Activated CD4-positive, alpha-beta T cell treated with anti-CD3 and anti-CD28 coated beads, Interleukin-2, amount 50 U/mL, for 4 hours (primary cell): ENCODE measurements at regions not wholly inside any gene's neighbourhood (a gene's known extent, or its start where the extent isn't known, plus 50 kb on each side); places are given as distances from the start of the nearest gene placed in this dataset.

ENCODE experiments used
- DNase-seq, 2 experiments: peaks; one replicate each; pipeline ENCODE4 v3.0.0-alpha.2; 2020

DNA sequence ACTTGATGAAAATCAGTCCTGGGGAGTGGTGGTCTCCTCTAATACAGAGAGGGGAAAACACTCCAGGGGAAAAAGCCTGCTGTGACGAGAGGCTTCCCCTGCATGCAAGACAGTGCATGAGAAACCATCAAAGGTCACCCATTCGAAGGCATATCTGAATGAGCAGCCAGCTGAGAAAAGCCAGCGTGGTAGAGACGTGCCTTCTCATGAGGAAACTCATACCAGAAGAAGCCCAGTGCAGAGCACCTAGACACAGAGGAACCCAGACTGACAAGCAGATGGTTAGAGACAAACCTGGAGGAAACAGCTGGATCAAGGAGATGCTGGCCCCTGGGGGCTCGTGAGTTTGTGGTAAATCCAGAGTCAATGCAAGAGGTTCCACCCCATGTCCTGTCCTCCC, 534.8 kb downstream of the BRD1 start:
- no peak for DNase-seq

DNA sequence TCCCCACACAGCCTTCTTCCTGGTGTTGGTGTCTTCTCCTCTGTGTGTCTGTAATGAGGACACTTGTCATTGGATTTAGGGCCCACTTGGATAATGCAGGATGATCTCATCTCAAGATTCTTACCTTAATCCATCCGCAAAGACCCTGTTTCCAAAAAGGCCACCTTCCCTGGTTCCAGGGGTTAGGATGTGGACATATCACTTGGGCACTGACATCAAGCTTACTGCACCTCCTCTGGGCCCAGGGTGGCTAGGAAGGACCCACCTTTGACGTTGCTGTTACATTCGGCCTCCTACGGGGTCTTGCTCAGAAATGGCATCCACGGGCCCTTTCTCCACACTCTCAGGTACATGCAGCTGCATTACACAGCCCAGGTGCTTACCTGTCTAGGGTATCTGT, 535.9 kb downstream of the BRD1 start:
- DNase-seq: no peak

DNA sequence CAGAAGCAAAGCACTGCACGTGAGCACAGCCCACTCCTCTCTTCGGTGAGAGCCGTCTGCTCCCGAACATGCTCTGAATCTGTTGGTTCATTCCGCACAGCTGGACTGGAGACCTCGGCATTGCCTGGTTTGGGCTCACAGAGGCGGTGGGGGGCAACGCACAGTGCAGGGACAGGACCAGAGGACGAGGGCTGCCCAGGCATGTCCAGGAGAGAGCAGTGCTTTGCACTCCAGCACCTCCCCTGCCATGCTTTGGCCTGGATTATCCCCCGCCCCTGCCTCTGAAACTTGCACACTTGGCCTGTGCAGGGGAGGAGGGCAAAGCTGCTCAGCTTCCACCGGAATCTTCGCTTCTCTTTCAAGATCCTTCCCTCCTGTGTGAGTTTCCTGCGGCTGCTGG, 536.5 kb downstream of the BRD1 start:
- no peak for DNase-seq

DNA sequence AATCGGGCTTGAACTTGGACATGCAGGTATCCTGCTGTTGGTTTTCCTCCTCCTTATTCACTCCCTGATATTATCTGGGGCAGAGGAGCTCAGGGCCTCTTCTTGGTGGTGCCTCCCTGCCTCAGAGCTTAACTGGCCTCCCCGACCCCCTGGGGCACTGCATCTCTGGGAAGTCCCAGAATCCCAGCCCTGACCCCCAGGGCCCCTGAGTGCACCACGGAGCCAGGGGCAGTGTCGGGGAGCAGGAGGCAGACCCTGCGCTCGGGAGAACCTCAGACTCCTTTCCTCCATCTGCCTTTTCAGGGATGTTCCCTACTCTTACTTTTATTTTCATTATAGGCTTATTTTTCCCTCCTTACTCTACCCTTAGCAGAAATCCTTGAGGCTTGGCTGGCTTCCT, 537.0 kb downstream of the BRD1 start:
- DNase-seq: no peak

DNA sequence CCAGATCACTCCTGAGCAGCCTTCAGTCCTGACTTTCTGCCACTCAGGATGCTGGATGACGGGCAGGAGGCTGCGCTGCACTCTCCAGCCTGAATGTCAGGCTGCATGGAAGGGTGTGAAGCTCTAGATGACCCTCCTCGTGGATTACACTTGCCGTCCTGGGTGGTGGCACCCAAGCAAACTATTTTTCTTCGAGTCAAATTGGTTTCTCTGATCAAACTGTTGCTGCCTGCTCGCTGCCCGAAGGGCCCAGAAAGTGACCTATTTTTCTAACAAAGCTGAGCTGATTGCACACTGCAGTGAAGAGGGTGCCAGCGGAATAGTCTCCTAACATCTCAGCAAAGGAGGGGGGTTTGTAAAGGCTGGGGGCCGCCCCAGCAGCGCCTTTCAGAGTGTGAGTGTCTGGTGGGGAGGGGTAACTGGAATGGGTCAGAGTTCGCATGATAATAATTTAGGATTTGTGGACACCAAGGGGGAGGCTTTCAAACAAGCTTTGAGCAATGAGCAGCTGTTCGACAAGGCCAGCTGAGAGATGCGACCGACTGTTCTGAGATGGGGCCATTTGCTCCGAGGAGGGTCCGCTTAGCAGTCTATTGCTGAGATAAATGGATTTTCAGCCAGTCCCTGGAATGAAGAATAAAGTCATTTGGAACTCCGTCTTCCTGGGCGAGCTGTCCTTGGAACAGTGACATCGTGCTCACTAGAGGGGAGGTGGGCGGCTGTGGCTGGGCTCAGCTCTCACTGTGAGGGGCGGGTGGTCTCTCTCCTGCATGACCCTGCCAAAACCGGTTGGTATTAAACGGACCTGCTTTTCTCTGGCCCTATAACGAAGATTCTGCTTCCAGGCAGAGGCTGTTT, 537.6 kb downstream of the BRD1 start:
- no peak for DNase-seq

DNA sequence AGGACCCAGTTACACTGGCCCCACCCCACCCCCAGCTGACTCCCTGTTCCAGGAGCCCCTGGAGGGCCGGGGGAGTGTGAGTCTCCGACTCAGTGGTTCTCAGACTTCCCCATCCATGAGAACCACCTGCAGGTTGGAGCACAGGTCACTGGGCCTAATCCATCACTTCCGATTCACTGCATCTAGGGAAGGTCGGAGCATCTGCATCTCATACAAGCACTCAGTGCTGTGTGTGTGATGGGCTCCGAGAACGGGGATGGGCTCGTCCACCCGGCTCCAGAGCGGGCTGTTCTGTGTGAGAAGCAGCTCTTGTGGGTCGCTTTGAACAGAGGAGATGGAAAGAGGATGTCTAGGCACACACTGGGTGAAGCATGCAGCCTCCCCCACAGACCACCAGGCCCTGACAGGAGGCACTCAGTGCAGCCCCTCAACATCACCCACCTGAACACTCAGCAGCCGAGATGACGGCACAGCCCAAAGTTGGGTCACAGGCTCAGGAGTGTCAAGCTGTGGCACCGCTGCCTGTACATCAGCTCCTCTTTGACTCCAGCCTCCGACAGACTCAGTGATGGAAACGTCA, 541.4 kb downstream of the BRD1 start:
- DNase-seq: no peak

DNA sequence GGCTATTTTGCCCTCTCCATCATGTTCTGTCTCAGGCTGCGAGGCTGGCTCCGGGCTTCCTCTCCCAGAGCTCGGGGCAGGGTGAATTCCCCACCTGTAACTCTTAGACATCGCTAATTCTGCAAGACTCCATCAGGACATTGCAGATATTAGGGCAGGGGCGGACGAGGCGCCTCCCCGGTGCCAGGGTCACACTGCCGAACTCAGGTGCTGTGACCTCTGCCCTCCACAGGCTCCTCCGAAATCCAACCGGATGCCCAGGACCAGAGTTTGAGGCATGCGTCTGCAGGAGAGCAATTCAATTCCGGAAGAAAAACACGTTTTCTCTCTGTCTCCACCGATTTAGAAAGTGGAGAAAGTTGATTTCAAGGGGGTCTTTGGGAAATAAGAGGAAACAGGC, 542.7 kb downstream of the BRD1 start:
- no peak for DNase-seq

DNA sequence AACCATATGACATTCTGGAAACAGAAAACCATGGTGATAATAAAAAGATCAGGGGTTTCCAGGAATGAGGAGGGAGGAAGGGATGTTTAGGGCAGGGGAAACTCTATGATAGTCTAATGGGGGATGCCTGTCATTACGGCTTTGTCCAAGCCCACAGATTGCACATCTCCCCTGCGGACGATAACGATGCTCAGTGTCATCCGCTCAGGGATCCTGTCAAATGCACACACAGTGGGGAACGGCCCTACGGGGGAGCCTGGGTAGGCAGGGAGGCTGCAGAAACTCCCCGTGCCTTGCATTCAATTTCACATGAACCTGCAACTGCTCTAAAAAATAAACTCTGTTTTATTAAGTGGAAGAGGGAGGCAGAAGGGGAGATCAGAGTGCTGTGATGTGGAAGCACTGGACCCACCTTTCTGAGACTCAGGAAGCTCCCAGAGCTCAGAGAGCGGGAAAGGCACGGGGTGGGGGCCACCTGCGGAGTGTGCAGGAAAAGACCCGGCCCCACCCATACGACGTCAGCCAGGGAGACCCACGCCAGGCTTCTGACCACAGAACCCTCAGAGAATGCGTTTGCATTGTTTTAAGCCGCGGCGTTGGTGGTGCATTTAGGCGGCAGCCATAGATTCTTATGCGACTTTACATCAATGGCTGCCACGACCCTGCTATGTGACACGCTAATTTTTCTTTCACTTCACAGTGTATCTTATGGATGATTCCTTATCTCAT, 543.5 kb downstream of the BRD1 start:
- DNase-seq: no peak

DNA sequence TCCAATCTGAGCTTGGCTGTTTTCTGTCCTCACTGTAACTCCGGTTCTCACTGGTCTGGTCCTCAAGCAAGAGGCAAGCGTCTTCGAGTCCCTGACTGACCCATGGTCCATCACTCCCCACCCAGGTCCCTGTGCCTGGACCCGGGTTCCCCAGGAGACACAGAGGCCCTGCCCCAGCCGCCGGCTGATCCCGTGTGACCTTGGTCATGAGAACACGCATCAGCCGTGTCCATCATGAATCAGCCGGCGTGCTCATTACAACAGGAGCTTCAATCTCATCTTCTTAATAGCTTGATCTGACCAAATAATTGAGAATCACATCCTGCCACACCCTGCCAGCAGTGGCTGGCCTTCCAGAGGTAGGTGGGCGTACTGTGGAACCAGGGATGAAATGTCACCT, 545.1 kb downstream of the BRD1 start:
- no peak for DNase-seq

DNA sequence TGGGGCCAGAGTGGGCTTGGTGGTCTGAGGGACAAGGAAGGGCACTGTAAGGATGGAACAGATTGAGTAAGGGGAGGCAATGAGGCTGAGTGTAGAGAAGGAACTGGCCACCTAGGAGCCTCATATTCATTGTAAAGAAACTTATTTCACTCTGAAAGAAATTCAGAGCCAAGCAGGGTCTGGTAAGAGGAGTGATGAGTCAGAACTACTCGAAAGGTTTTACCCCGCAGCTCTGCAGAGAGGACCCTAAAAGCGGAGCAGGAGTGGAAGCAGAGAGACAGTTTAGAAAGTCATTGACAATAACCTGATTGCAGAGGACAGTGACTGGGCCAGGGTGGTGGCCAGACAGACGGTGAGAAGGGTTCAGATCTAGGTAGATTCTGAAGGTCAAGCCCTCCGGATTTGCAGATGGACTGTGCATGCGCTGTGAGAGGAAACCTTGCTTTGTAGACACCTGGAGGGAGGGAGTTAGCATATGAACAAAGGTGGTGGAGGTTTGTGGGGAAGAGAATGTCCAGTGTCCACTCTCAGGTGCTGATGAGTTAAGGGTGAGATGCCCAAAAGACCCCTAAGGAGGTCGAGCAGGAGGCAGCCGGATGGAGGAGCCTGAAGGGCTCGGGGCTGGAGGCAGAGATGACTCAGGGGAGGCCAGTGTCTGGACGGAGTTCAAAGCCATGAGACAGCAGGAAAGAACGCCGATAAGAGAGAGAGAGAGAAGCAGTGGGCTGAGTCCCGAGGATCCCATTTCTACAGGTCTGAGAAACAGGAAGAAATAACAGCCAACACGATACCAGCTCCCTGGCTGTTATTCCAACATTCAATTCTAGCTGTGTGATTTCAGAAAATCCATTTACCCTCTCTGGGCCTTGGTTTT, 546.0 kb downstream of the BRD1 start:
- DNase-seq: no peak

DNA sequence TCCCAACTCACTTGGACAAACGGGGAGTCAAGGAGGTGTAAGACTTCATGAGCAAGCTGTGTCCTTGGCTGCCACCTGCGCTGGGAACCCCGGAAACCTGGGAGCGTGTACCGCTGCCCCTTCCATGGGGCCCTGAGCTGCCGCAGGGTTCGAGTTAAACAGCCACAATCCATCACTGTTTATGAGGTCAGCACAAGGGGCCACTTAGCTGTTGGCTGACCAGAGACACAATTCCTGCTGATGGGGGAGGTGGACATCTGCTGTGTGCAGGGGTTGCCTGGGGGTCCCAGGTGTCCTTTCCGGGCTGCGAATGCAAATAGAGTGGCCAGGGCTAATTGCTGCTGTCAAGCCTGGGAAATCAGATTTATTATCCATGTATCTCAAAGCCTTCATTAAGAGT, 549.3 kb downstream of the BRD1 start:
- DNase-seq: no peak

DNA sequence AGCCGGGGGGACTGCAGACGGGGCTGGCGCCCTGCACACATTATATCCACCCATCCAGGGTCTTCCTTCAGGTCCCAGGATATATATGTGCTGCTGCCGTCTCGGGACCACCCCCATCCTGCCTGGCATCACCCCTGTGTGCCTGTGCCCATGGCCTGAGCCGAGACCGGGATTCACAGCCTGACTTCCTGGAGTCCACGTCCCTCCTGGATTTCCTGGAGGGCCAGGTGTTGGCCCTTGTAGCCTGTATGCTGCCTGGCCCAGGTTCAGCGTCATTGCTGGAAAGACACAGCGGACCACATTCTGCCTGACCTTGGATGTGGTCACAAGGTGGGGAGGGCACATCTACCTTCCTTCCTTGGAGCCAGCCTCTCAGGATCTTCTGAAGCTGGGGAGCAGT, 551.1 kb downstream of the BRD1 start:
- DNase-seq: no peak

DNA sequence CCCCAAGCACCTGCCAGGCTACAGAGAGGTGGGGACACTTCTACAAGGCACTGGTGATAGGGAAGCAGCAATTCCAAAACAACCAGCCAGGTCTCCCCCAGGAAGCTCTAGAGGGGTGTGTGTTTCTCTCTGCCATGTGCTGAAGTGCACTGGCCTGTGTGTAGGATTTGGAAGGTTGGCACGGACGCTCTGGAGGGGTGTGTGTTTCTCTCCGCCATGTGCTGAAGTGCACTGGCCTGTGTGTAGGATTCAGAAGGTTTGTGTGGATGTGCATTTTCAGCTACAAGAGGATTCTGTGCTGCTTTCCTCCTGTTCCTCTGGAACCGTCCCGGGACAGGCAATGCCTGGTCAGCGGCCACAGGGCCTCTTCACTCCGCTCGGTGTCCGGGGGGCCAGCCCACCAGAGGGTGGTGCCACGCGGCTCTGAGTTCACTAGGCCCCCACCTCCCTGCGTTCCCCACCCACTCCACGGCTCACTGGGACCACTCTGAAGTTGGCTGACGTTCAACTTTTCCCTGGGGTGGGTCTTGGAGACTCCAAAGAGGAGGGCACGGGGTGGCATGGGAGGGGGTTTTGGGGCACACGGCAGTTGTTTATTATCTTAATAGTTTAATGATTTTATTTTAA, 552.8 kb downstream of the BRD1 start:
- no peak for DNase-seq

DNA sequence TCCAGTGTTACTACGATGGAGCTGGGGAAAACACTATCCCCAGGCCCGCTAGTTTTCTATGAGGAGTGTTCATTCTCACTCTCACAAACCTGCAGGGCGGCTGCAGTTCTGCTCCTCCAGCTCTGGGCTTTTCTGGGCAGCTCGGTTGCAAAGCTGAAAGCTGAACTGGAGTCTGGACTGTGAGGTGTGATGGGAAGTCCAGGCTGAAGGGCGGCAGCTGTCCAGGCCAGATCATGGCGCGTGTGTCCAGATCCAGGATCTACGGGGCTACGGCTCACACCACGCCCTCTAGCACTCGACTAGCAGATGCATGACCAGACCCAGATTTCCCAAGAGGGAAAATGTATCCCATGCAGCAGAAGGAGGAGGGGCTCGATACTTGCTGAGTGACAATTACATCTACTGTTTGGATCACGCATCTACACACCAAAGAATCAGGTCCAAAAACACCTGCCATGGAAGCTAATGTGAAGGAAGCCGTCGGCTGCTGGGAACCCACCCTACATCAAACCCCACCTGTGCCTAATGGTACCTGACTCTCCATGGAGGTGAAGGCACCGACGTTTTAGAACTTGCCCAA, 555.0 kb downstream of the BRD1 start:
- no peak for DNase-seq

DNA sequence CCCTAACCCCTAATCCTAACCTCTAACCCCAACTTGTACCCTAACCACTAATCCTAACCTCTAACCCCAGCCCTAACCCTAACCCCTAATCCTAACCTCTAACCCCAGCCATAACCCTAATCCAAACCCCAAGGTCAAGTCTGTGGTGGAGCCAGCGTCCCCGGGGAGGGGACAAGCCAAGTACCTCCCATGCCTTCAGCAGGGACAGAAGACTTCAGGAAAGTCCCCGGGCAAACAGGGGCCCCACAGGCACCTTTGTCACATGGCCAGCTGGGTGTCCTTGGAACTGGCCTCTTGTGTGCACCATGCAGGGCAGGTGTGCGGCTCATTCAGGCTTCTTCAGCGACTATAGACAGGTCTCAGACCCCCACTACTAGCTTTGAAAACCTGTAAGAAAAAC, 555.8 kb downstream of the BRD1 start:
- no peak for DNase-seq

DNA sequence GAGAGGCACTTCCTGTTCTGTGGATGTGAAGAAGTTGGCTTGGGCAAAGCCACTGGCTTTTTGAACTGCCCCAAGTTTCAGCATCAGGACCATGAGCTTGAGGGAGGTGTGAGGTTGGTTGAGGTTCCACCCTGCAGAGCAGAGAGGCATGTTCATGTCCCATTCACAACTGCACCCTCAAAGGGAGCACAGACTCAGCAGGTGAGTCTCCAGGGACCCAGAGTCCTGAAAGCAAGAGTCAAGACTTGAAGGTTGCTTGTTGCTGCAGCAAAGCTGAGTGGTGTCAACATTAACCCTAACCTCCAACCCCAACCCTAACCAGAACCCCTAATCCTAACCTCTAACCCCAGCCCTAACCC, 556.3 kb downstream of the BRD1 start:
- DNase-seq: no peak

DNA sequence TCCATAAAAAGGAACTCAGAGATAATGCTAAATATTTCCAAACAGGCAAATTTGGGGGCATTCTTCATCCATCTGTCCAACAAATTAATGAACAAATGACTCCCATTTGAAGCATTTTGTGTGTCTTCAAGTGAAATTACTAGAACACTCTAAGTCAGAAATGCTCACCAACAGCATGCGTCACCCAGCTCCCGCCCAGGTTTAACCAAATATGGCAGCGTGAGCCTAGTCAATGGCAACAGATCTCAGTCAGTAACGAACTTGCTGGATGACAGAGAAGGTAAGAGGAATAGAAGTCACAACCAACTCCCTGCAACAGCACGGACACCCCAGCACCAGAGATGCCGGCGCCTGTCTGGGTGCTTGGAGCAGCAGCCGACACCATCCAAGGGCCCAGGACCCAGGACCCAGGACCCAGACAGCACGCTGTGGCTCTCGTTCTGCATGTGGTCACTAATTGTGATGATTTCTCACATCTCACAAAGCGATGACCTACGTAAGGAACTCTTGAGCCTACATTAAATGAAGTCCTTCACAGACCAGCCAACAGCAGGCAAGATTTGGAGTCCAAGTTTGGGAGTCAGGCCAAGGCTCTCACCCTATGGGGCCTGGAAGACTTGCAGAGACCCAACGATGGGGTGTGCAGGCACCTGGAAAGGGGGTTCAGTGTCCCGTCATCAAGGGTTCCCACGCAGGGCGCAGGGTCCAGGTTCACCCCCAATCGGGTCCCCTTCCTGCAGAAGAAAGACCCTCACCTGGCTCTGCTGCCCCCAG, 556.9 kb downstream of the BRD1 start:
- DNase-seq: no peak

DNA sequence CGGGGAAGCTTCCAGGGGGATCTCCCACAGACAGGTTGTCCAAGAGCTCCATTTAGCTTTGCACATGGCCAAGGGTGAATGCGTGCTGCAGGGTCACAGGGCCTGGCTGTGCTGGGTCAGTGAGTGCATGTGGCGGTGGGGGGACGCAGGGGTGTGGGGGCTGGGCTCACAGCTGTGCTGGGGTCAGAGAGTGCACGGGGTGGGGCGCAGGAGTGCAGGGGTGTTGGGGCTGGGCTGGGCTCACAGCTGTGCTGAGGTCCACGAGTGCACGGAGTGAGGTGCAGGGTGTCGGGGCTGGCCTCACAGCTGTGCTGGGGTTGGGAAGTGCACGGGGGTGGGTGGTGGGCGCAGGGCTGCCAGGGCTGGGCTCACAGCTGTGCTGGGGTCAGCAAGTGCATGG, 557.7 kb downstream of the BRD1 start:
- no peak for DNase-seq

DNA sequence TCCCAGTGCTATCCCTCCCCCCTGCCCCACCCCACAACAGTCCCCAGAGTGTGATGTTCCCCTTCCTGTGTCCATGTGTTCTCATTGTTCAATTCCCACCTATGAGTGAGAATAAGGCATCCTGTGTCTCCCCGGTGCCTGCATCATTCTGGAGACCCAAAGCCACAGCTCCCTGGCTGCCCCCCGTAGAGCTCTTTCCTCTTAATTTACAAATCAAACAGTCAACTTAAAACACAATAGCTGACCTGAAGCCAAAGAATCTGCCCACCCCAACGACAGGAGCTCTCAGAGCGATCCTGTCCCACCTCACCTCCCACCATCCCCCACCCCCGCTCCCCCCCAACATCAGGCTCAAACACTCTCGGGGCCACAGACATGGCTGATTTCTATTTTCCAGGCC, 558.3 kb downstream of the BRD1 start:
- no peak for DNase-seq

DNA sequence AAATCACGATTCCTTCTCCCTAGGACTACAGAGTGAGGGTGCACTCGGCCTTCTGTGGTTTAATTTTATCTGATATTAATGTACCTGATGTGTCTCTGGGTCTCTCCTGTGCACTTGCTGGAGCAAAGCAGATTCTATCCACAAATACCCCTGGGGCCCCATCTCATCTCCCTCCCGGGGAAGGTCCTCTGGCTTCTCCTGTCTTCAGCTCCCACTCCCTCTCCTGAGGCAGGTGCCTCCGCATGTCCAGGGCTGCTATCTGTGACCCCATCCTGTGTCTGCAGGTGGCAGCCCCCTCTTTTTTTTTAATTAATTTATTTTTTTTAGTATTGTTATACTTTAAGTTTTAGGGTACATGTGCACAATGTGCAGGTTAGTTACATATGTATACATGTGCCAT, 558.7 kb downstream of the BRD1 start:
- DNase-seq: no peak

DNA sequence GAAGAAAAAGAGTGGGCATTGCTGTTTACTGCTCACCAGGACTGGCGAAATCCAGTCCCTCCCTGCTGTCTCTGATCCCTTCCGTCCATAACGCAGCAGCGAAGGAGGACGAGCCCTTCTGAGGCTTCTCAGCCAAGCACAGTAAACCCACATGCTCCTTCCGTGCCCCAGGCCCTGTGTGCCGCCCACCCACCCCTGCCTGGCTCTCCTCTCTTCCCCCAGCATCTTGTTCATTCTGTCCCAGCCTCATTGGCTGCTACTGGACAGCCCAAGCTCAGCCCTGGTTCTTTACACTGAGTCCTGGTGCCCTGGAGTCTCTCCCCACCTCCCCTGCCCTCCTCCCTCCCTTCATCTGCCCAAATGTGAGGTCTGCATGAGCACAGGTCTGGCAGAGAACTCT, 559.7 kb downstream of the BRD1 start:
- no peak for DNase-seq
